Mesenchymal stem cell (in vitro differentiated cells and primary cell): ENCODE measurements at regions not wholly inside any gene's neighbourhood (a gene's known extent, or its start where the extent isn't known, plus 50 kb on each side); places are given as distances from the start of the nearest gene placed in this dataset.

Experiments
- DNase-seq: peaks from one replicate; pipeline ENCODE4 v3.0.0-alpha.2; 2013
- H2AFZ ChIP-seq: one replicate; pipeline ENCODE4 v1.6.1; 2013; ENCODE audit warnings: low read depth, mild to moderate bottlenecking, control low read depth, inconsistent platforms, low read length, moderate library complexity
- H2AK5ac ChIP-seq: 2 replicates; pipeline ENCODE4 v1.6.1; 2013; ENCODE audit warnings: low read length, moderate library complexity, mild to moderate bottlenecking, inconsistent platforms; ENCODE audit not compliant: severe bottlenecking
- H2BK120ac ChIP-seq: one replicate; pipeline ENCODE4 v1.6.1; 2013; ENCODE audit warnings: low read depth, mild to moderate bottlenecking, inconsistent platforms, low read length, moderate library complexity
- H2BK12ac ChIP-seq, 2 experiments: one replicate each; pipeline ENCODE4 v1.6.1; 2013; ENCODE audit warnings: inconsistent platforms in 2 of 2, low read length in 2 of 2, mild to moderate bottlenecking in 2 of 2, moderate library complexity in 2 of 2, control low read depth in 1 of 2
- H2BK15ac ChIP-seq: one replicate; pipeline ENCODE4 v1.6.1; 2013; ENCODE audit warnings: mild to moderate bottlenecking, low read depth, inconsistent platforms; ENCODE audit not compliant: poor library complexity, severe bottlenecking
- H2BK5ac ChIP-seq: 2 replicates; pipeline ENCODE4 v1.6.1; 2013; ENCODE audit warnings: low read depth, mild to moderate bottlenecking, low read length, control low read depth, inconsistent platforms; ENCODE audit not compliant: poor library complexity, severe bottlenecking
- H3K14ac ChIP-seq, 2 experiments: one replicate each; pipeline ENCODE4 v1.6.1; 2013; ENCODE audit warnings: inconsistent platforms in 2 of 2, low read length in 2 of 2, control low read depth in 1 of 2, mild to moderate bottlenecking in 1 of 2, moderate library complexity in 1 of 2
- H3K18ac ChIP-seq, 2 experiments: one replicate each; pipeline ENCODE4 v1.6.1; 2013; ENCODE audit warnings: inconsistent platforms in 2 of 2, low read length in 2 of 2, control low read depth in 1 of 2, low read depth in 1 of 2, mild to moderate bottlenecking in 1 of 2
- H3K23ac ChIP-seq, 2 experiments: one replicate each; pipeline ENCODE4 v1.6.1; 2013; ENCODE audit warnings: inconsistent platforms in 2 of 2, low read length in 2 of 2, mild to moderate bottlenecking in 2 of 2, moderate library complexity in 2 of 2, control low read depth in 1 of 2
- H3K27ac ChIP-seq: 2 replicates; pipeline ENCODE4 v1.5.1; 2013; ENCODE audit warnings: mild to moderate bottlenecking, moderate library complexity, low read length, control low read depth, inconsistent platforms; ENCODE audit not compliant: poor library complexity, severe bottlenecking
- H3K27me3 ChIP-seq, 2 experiments: 2 replicates each; pipeline versions ENCODE4 v1.6.1 to v1.7.0; 2013; ENCODE audit warnings: low read length in 2 of 2, mild to moderate bottlenecking in 2 of 2, moderate library complexity in 2 of 2, control low read depth in 1 of 2, inconsistent platforms in 1 of 2; ENCODE audit not compliant: control insufficient read depth in 1 of 2, insufficient read depth in 1 of 2
- H3K36me3 ChIP-seq, 2 experiments: 2 replicates each; pipeline versions ENCODE4 v1.6.1 to v1.7.0; 2013; ENCODE audit warnings: low read length in 2 of 2, control low read depth in 1 of 2, inconsistent platforms in 1 of 2, low read depth in 1 of 2, mild to moderate bottlenecking in 1 of 2; ENCODE audit not compliant: insufficient read depth in 2 of 2, control insufficient read depth in 1 of 2
- H3K4ac ChIP-seq, 2 experiments: one replicate each; pipeline ENCODE4 v1.6.1; 2013; ENCODE audit warnings: inconsistent platforms in 2 of 2, low read length in 2 of 2, mild to moderate bottlenecking in 2 of 2, moderate library complexity in 2 of 2, control low read depth in 1 of 2, low read depth in 1 of 2
- H3K4me1 ChIP-seq: 2 replicates; pipeline ENCODE4 v1.6.1; 2013; ENCODE audit warnings: low read depth, low read length, control low read depth; ENCODE audit not compliant: control insufficient read depth, insufficient read depth
- H3K4me2 ChIP-seq: 2 replicates; pipeline ENCODE4 v1.6.1; 2013; ENCODE audit warnings: low read length, mild to moderate bottlenecking, inconsistent platforms; ENCODE audit not compliant: poor library complexity, severe bottlenecking
- H3K4me3 ChIP-seq, 2 experiments: 2 replicates each; pipeline versions ENCODE4 v1.5.1 to v1.7.0; 2013; ENCODE audit warnings: low read length in 2 of 2, mild to moderate bottlenecking in 2 of 2, control low read depth in 1 of 2, low read depth in 1 of 2; ENCODE audit not compliant: insufficient read depth in 1 of 2
- H3K79me1 ChIP-seq: replicated peaks from 2 replicates; pipeline ENCODE4 v1.6.1; 2013; ENCODE audit warnings: mild to moderate bottlenecking, control low read depth, low read length, inconsistent platforms; ENCODE audit not compliant: poor library complexity, severe bottlenecking
- H3K9ac ChIP-seq: 2 replicates; pipeline ENCODE4 v1.7.0; 2013; ENCODE audit warnings: mild to moderate bottlenecking, low read length, moderate library complexity
- H3K9me3 ChIP-seq: 2 replicates; pipeline ENCODE4 v1.7.0; 2013; ENCODE audit warnings: mild to moderate bottlenecking, low read length; ENCODE audit not compliant: control insufficient read depth
- H4K8ac ChIP-seq: one replicate; pipeline ENCODE4 v1.6.1; 2013; ENCODE audit warnings: inconsistent platforms, mild to moderate bottlenecking, low read length, moderate library complexity
- H4K91ac ChIP-seq: one replicate; pipeline ENCODE4 v1.6.1; 2013; ENCODE audit warnings: mild to moderate bottlenecking, low read length, inconsistent platforms
- WGBS: methylation state at CpG from one replicate; pipeline ENCODE4 v1.1.7; 2013; ENCODE audit warnings: mixed read lengths; 5-methylcytosine and 5-hydroxymethylcytosine counted together

GRCh38 chr3:106773795-106774194 is 603.4 kb upstream of the CCDC54 start:
- no peak overlapping the region for H2BK120ac ChIP-seq
- H2AK5ac ChIP-seq = no peak overlapping the region
- H3K27me3 ChIP-seq = no peaks in the 10 kb centered on the region
- no peak overlapping the region for H4K91ac ChIP-seq
- no peaks in the 10 kb centered on the region for H3K36me3 ChIP-seq
- H3K4me2 ChIP-seq = no peak overlapping the region
- H2AFZ ChIP-seq = no peak overlapping the region
- no CpG with 5 or more reads among the region's 1 CpG for WGBS
- DNase-seq = no peak
- H3K4ac ChIP-seq = no peak overlapping the region
- no peaks in the 10 kb centered on the region for H3K9me3 ChIP-seq
- no peak overlapping the region for H3K18ac ChIP-seq
- no peak overlapping the region for H2BK5ac ChIP-seq
- H3K4me3 ChIP-seq = no peak overlapping the region
- H3K9ac ChIP-seq = no peak overlapping the region
- no peak overlapping the region for H3K14ac ChIP-seq
- H3K23ac ChIP-seq = no peak overlapping the region
- no peak overlapping the region for H2BK12ac ChIP-seq
- no peak overlapping the region for H4K8ac ChIP-seq
- no peaks in the 10 kb centered on the region for H3K4me1 ChIP-seq
- H2BK15ac ChIP-seq = no peak overlapping the region
- no peaks in the 10 kb centered on the region for H3K79me1 ChIP-seq
- no peak overlapping the region for H3K27ac ChIP-seq

- Histone ChIP-seq H4K91ac (no peak overlapping the region), H2BK12ac (no peak overlapping the region), H3K27ac (no peak overlapping the region), H3K9me3 (no peaks in the 10 kb centered on the region), H3K27me3 (no peaks in the 10 kb centered on the region), H3K18ac (no peak overlapping the region), H3K23ac (no peak overlapping the region), H2BK120ac (no peak overlapping the region), H3K9ac (no peak overlapping the region), H3K14ac (no peak overlapping the region), H3K4me3 (no peak overlapping the region), H4K8ac (no peak overlapping the region), H3K79me1 (no peaks in the 10 kb centered on the region), H2BK5ac (no peak overlapping the region), H2AK5ac (no peak overlapping the region), H2BK15ac (no peak overlapping the region), H3K36me3 (no peaks in the 10 kb centered on the region), H3K4ac (no peak overlapping the region), H2AFZ (no peak overlapping the region), H3K4me1 (no peaks in the 10 kb centered on the region), H3K4me2 (no peak overlapping the region)
- DNase-seq = no peak
Observed at GRCh38 chr3:106783231-106783630, 594.0 kb upstream of the CCDC54 start.

GRCh38 chr3:106789276-106789675 is 588.0 kb upstream of the CCDC54 start:
- H2BK5ac ChIP-seq = no peak overlapping the region
- no peak overlapping the region for H3K4me2 ChIP-seq
- H3K14ac ChIP-seq = no peak overlapping the region
- no peaks in the 10 kb centered on the region for H3K79me1 ChIP-seq
- H3K4me3 ChIP-seq = no peak overlapping the region
- H3K4me1 ChIP-seq = no peaks in the 10 kb centered on the region
- no peaks in the 10 kb centered on the region for H3K27me3 ChIP-seq
- H3K18ac ChIP-seq = no peak overlapping the region
- H3K27ac ChIP-seq = no peak overlapping the region
- WGBS = 100% methylated on average over 1 of the region's 4 CpGs
- no peak for DNase-seq
- no peak overlapping the region for H3K23ac ChIP-seq
- no peak overlapping the region for H4K91ac ChIP-seq
- no peak overlapping the region for H2BK12ac ChIP-seq
- no peak overlapping the region for H2BK120ac ChIP-seq
- H2BK15ac ChIP-seq = no peak overlapping the region
- no peaks in the 10 kb centered on the region for H3K36me3 ChIP-seq
- H2AFZ ChIP-seq = no peak overlapping the region
- H3K4ac ChIP-seq = no peak overlapping the region
- H3K9me3 ChIP-seq = peaks cover 3% of the 10 kb centered on the region
- no peak overlapping the region for H4K8ac ChIP-seq
- H3K9ac ChIP-seq = no peak overlapping the region
- no peak overlapping the region for H2AK5ac ChIP-seq

- H2BK120ac ChIP-seq = no peak overlapping the region
- H4K8ac ChIP-seq = no peak overlapping the region
- no peak overlapping the region for H3K23ac ChIP-seq
- H3K4me1 ChIP-seq = no peaks in the 10 kb centered on the region
- H3K14ac ChIP-seq = no peak overlapping the region
- H4K91ac ChIP-seq = no peak overlapping the region
- H2BK15ac ChIP-seq = no peak overlapping the region
- H3K36me3 ChIP-seq = no peaks in the 10 kb centered on the region
- no peaks in the 10 kb centered on the region for H3K27me3 ChIP-seq
- H3K79me1 ChIP-seq = no peaks in the 10 kb centered on the region
- H3K4me3 ChIP-seq = no peak overlapping the region
- peak; percentile 18 for DNase-seq
- no peak overlapping the region for H3K4me2 ChIP-seq
- WGBS = no CpG with 5 or more reads among the region's 1 CpG
- no peak overlapping the region for H2AK5ac ChIP-seq
- H3K9ac ChIP-seq = no peak overlapping the region
- no peak overlapping the region for H3K4ac ChIP-seq
- H2BK12ac ChIP-seq = no peak overlapping the region
- no peak overlapping the region for H3K27ac ChIP-seq
- no peak overlapping the region for H3K18ac ChIP-seq
- H2BK5ac ChIP-seq = no peak overlapping the region
- no peak overlapping the region for H2AFZ ChIP-seq
- H3K9me3 ChIP-seq = peaks cover 3% of the 10 kb centered on the region
Observed at GRCh38 chr3:106792716-106793115, 584.5 kb upstream of the CCDC54 start.
